ENCODE measurements at regions not wholly inside any gene's neighbourhood (a gene's known extent, or its start where the extent isn't known, plus 50 kb on each side); places are given as distances from the start of the nearest gene placed in this dataset.
"Not testable (repeated sequence)": the region's sequence is repeated elsewhere in the genome, so short reads cannot be mapped to it uniquely, and the experiment has no call there.

GRCh38 chr14:38557391-38557790, 301.5 kb upstream of the CLEC14A start:
- not testable (repeated sequence) for TF ChIP-seq CTCF (IDR thresholded peaks at IDR 0.05); ZFX (IDR thresholded peaks at IDR 0.05; ENCODE audit: borderline replicate concordance)

All from 22Rv1 (cell line).